ENCODE measurements at regions not wholly inside any gene's neighbourhood (a gene's known extent, or its start where the extent isn't known, plus 50 kb on each side); places are given as distances from the start of the nearest gene placed in this dataset.

DNA sequence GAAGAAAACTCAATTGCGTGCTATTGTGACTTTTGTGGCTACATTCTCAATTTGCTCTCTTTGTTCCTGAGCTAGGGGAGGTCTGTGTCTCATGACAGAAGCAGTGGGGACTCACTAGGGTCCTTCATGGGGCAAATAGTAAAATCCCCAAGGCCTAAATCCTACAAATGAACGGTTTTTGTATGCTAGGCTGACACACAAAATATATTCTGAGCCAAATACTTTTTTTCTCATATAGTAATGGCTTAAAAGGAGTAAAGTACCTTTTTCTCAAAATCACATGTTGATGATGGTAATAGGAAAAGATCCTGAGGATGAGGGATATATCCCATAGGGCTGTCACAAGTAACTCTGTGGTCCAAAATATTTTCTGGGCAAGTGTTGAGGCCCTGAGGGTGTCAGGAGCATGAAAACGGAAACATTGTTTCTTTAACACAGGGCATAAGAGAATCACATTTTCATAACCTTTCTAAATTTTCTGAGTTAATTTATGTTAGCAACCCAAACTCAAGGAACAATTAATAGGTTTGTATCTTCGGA, 77.5 kb upstream of the CNTNAP4 start:
- H3K36me3 ChIP-seq: no peaks in the 10 kb centered on the region
- DNase-seq: no peak
- H3K9ac ChIP-seq (ENCODE audit: low read depth in 2 of 2, low read length in 2 of 2): no peak overlapping the region
- no peak overlapping the region for H3K27ac ChIP-seq
- intact Hi-C loops (cut with DNase I): no loop called here
- TF ChIP-seq, protein P1, sequence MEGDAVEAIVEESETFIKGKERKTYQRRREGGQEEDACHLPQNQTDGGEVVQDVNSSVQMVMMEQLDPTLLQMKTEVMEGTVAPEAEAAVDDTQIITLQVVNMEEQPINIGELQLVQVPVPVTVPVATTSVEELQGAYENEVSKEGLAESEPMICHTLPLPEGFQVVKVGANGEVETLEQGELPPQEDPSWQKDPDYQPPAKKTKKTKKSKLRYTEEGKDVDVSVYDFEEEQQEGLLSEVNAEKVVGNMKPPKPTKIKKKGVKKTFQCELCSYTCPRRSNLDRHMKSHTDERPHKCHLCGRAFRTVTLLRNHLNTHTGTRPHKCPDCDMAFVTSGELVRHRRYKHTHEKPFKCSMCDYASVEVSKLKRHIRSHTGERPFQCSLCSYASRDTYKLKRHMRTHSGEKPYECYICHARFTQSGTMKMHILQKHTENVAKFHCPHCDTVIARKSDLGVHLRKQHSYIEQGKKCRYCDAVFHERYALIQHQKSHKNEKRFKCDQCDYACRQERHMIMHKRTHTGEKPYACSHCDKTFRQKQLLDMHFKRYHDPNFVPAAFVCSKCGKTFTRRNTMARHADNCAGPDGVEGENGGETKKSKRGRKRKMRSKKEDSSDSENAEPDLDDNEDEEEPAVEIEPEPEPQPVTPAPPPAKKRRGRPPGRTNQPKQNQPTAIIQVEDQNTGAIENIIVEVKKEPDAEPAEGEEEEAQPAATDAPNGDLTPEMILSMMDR (IDR thresholded peaks at IDR 0.05): no peak
- no peaks in the 10 kb centered on the region for H3K27me3 ChIP-seq
- no peak overlapping the region for H3K4me3 ChIP-seq
- no peaks in the 10 kb centered on the region for H3K4me1 ChIP-seq
- H3K9me3 ChIP-seq: no peaks in the 10 kb centered on the region

DNA sequence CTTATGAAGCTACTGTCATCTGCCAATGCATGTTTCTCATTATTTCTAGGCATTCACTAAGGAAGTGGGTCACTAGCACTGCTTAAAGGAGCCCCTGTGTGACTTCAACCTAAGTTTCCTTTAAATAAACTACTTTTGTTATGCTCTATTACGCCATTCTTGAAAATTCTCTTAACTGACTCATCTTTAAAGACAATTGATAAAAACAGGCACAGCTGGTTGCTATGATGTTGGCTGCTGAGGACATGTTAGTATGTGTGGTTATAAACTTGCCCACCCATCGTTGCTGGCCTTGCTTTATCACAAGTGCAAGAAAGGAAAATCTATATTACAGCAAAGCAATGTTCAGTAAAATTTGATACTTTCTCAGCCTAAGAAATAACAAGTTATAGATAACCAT, 75.8 kb upstream of the CNTNAP4 start:
- intact Hi-C loops (cut with DNase I): no loop called here
- H3K4me1 ChIP-seq: no peaks in the 10 kb centered on the region
- H3K9me3 ChIP-seq: no peaks in the 10 kb centered on the region
- DNase-seq: no peak
- H3K4me3 ChIP-seq: no peak overlapping the region
- H3K27me3 ChIP-seq: no peaks in the 10 kb centered on the region
- no peaks in the 10 kb centered on the region for H3K36me3 ChIP-seq
- no peak overlapping the region for H3K27ac ChIP-seq
- H3K9ac ChIP-seq (ENCODE audit: low read depth in 2 of 2, low read length in 2 of 2): no peak overlapping the region
- TF ChIP-seq, protein P1 (IDR thresholded peaks at IDR 0.05): no peak

DNA sequence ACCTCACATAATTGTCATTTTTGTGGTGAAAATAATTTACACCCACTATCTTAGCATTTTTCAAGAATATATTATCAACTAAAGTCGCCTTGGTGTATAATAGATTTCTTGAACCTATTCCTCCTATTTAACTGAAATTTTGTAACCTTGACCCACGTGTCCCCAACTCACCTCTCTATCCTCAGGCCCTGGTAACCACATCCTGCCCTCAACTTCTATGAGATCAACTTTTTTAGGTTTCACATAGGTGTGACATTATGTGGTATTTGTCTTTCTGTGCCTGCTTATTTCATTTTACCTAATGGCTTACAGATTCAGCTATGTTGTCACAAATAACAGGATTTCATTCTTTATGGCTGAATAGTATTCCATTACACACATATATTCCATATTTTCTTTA, 73.0 kb upstream of the CNTNAP4 start:
- no peak for DNase-seq
- no peak overlapping the region for H3K27ac ChIP-seq
- TF ChIP-seq, protein P1 (IDR thresholded peaks at IDR 0.05): no peak
- H3K27me3 ChIP-seq: no peaks in the 10 kb centered on the region
- no peaks in the 10 kb centered on the region for H3K4me1 ChIP-seq
- H3K36me3 ChIP-seq: no peaks in the 10 kb centered on the region
- intact Hi-C loops (cut with DNase I): no loop called here
- H3K9ac ChIP-seq (ENCODE audit: low read depth in 2 of 2, low read length in 2 of 2): no peak overlapping the region
- H3K4me3 ChIP-seq: no peak overlapping the region
- no peaks in the 10 kb centered on the region for H3K9me3 ChIP-seq

DNA sequence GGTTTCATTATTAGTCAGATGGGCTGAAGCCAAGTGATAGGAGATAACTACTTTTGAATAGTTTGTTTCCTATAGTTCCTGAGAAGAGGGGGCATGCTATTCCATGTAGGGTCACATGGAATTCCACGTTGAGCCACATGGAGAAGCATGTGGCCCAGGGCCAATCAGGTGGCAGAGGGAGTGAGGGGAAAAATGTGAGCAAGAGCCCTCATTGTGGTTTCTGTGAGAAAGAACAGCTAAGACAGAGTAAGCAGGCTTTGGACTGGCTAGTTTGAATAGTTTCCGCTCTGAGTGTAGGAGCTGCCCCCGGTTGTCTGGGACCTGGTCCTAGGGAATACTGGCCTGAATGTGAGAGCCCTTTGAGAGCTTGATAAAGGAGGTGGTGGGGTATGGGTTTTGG, 69.9 kb upstream of the CNTNAP4 start:
- H3K9ac ChIP-seq (ENCODE audit: low read depth in 2 of 2, low read length in 2 of 2): no peak overlapping the region
- H3K27me3 ChIP-seq: no peaks in the 10 kb centered on the region
- intact Hi-C loops (cut with DNase I): no loop called here
- no peak overlapping the region for H3K4me3 ChIP-seq
- DNase-seq: no peak
- no peaks in the 10 kb centered on the region for H3K9me3 ChIP-seq
- H3K4me1 ChIP-seq: no peaks in the 10 kb centered on the region
- no peaks in the 10 kb centered on the region for H3K36me3 ChIP-seq
- H3K27ac ChIP-seq: no peak overlapping the region
- TF ChIP-seq, protein P1 (IDR thresholded peaks at IDR 0.05): no peak

DNA sequence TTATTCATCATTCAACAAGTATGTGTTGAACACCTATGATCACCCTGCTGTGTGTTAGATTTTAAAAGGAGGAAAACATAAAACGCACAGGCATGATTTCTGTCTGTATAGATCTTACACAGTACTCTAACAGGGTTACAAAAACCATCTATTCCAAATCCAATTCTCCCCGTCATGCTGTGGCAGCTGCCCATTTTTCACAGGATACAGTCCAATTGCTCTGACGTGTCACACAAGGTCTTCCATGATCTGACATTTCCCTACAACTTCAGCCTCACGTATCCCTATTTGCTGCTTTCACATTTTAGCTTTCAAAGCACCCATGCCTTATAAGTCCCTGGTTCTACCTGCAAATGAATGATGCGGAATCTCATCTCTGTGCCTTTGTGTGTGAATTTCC, 67.0 kb upstream of the CNTNAP4 start:
- Histone ChIP-seq H3K9ac (ENCODE audit: low read depth in 2 of 2, low read length in 2 of 2) (no peak overlapping the region), H3K4me1 (no peaks in the 10 kb centered on the region), H3K36me3 (no peaks in the 10 kb centered on the region), H3K27ac (no peak overlapping the region), H3K4me3 (no peak overlapping the region), H3K9me3 (no peaks in the 10 kb centered on the region), H3K27me3 (no peaks in the 10 kb centered on the region)
- DNase-seq: no peak
- TF ChIP-seq, protein P1 (IDR thresholded peaks at IDR 0.05): no peak
- intact Hi-C loops (cut with DNase I): no loop called here

Data from colonic mucosa (tissue), 4 donors.